Transverse colon (tissue), 4 donors: ENCODE measurements at regions not wholly inside any gene's neighbourhood (a gene's known extent, or its start where the extent isn't known, plus 50 kb on each side); places are given as distances from the start of the nearest gene placed in this dataset.

Experiments used
- EP300 ChIP-seq: sonication (generic); formaldehyde crosslinking; IDR thresholded peaks from one replicate; pipeline ENCODE4 v1.6.1; 2017; ENCODE audit warnings: antibody characterized with exemption, low read depth
- POLR2A ChIP-seq: fragments of 450-650 bp; IDR thresholded peaks from one replicate; pipeline ENCODE4 v1.6.1; 2016; ENCODE audit warnings: antibody characterized with exemption, mild to moderate bottlenecking, moderate library complexity
- POLR2AphosphoS5 ChIP-seq, 3 donors: sonication (generic); formaldehyde crosslinking; IDR thresholded peaks; one replicate each; pipeline ENCODE4 v1.6.1; 2016; ENCODE audit warnings: antibody characterized with exemption in 3 of 3
- TF ChIP-seq, protein P1 (sequence below), 5 experiments: fragments of 200-600 bp in 3 of 5; fragments of 450-650 bp in 2 of 5; sonication (generic) in 3 of 5; IDR thresholded peaks; 1 replicate in 2 of 5; 2 replicates in 3 of 5; pipeline ENCODE4 v1.5.1; 2016 to 2017; ENCODE audit warnings: antibody characterized with exemption in 5 of 5, inconsistent platforms in 3 of 5, mild to moderate bottlenecking in 2 of 5, moderate library complexity in 1 of 5

GRCh38 chr10:34895977-34896376, 80.9 kb upstream of the PARD3 start:
- TF ChIP-seq, protein P1, sequence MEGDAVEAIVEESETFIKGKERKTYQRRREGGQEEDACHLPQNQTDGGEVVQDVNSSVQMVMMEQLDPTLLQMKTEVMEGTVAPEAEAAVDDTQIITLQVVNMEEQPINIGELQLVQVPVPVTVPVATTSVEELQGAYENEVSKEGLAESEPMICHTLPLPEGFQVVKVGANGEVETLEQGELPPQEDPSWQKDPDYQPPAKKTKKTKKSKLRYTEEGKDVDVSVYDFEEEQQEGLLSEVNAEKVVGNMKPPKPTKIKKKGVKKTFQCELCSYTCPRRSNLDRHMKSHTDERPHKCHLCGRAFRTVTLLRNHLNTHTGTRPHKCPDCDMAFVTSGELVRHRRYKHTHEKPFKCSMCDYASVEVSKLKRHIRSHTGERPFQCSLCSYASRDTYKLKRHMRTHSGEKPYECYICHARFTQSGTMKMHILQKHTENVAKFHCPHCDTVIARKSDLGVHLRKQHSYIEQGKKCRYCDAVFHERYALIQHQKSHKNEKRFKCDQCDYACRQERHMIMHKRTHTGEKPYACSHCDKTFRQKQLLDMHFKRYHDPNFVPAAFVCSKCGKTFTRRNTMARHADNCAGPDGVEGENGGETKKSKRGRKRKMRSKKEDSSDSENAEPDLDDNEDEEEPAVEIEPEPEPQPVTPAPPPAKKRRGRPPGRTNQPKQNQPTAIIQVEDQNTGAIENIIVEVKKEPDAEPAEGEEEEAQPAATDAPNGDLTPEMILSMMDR (IDR thresholded peaks at IDR 0.05): no peak
- TF ChIP-seq EP300: no peak
- no peak for TF ChIP-seq POLR2A
- no peak for TF ChIP-seq POLR2AphosphoS5 (IDR thresholded peaks at IDR 0.05)
